Omental fat pad (tissue), 3 donors: ENCODE measurements at regions not wholly inside any gene's neighbourhood (a gene's known extent, or its start where the extent isn't known, plus 50 kb on each side); places are given as distances from the start of the nearest gene placed in this dataset.

Experiments used
- ATAC-seq: fragments of 150-250 bp; one replicate; pipeline ENCODE4 v1.9.1; 2016; ENCODE audit warnings: mild to moderate bottlenecking, moderate library complexity; ENCODE audit not compliant: low FRiP score
- DNase-seq: peaks from one replicate; pipeline ENCODE4 v3.0.0-alpha.2; 2019; ENCODE audit warnings: low spot score
- TF ChIP-seq, protein P1 (sequence below), 3 donors: fragments of 450-650 bp; IDR thresholded peaks; one replicate each; pipeline ENCODE4 v1.5.1; 2016 to 2017; ENCODE audit warnings: antibody characterized with exemption in 3 of 3, mild to moderate bottlenecking in 3 of 3, moderate library complexity in 2 of 3

DNA sequence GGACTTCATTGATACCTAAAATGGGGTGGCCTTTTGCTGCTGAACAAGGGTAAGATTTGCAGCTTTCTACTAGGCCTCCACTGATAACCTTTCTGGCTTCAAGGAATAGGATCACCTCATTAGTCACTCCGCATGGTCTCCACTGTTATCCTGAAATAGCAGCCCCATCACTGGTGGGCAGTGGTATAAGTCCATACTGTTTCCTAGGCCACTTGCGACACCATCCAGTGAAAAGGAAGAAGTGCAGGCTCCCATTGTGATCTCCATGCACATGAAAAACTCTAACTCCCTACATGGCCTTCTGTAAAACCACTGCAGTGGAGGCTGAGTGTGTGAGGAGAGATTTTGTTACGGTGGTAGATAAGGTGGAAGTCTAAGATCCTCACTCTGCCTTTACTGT, 1455.9 kb downstream of the SI start:
- ATAC-seq (no peak), DNase-seq (no peak)
- TF ChIP-seq, protein P1, sequence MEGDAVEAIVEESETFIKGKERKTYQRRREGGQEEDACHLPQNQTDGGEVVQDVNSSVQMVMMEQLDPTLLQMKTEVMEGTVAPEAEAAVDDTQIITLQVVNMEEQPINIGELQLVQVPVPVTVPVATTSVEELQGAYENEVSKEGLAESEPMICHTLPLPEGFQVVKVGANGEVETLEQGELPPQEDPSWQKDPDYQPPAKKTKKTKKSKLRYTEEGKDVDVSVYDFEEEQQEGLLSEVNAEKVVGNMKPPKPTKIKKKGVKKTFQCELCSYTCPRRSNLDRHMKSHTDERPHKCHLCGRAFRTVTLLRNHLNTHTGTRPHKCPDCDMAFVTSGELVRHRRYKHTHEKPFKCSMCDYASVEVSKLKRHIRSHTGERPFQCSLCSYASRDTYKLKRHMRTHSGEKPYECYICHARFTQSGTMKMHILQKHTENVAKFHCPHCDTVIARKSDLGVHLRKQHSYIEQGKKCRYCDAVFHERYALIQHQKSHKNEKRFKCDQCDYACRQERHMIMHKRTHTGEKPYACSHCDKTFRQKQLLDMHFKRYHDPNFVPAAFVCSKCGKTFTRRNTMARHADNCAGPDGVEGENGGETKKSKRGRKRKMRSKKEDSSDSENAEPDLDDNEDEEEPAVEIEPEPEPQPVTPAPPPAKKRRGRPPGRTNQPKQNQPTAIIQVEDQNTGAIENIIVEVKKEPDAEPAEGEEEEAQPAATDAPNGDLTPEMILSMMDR (IDR thresholded peaks at IDR 0.05) = no peak

DNA sequence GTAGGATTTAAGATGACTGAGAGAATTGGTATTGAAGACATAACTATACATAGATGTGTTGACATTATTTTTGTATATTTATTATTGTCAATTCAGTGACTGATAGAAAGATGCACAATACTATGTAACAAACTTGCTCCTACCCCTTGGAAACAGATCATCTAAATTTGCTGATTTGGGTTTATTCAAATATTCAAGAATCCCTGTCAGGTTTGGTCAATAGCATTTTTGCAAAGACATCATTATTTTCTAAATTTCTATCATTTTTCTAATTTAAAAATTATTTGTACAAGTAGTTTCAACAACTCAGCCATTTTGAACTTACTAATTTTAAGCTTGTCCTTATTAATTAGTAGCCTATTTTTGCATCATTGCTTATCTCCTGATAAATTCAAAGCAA, 1463.4 kb downstream of the SI start:
- no peak for DNase-seq
- ATAC-seq = no peak
- TF ChIP-seq, protein P1 (IDR thresholded peaks at IDR 0.05) = no peak

DNA sequence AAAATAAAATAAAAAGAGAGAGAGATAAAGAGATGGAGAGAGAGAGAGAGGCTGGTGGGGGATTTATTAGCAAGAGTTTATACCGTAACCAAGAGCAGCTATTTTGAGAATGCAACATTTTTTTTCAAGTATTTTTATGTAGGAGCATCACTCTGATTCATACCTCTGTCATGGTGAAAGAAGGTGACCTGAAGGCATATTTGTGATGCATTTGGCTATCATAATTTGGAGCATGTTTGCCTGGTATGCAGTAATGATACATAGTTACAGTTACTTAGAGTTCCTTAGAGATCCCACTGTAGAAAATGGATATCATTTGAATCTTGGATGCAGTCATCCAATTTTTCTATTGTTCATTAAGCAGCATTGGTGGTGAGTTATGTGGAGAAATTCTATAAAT, 1472.4 kb downstream of the SI start:
- ATAC-seq (no peak), DNase-seq (no peak)
- TF ChIP-seq, protein P1 (IDR thresholded peaks at IDR 0.05) = no peak

DNA sequence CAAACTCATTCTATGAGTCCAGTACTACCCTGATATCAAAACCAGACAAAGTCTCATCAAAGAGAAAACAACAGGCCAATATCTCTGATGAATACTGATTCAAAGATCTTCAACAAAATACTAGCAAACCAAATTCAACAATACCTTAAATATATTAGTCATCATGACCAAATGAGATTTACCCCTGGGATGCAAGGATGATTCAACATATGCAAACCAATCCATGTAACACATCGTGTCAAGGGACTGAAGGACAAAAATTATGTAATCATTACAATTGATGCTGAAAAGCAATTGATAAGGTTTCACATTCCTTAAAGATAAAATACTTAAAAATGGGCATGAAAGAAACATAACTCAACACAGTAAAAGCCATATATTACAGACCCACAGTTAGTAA, 1476.9 kb downstream of the SI start:
- TF ChIP-seq, protein P1 (IDR thresholded peaks at IDR 0.05) = no peak
- DNase-seq = no peak

DNA sequence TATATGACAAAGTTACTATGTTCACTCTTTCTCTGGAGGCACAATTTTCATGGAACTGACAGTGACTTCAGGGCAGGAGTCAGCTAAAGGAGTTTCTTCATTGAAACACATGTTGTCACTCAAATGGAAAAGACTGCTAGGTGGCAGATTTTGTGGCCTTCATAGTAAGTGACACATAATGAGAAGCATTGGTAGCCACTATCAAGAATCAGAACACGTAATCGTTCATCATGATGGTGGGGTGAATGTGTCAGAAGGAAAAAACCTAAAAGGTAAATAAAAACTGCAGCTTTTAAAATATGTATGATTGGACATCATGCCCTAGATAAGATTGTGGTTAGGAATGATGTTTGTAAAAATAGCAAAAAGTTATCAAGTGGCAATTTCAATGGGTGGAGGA, 1491.0 kb downstream of the SI start:
- TF ChIP-seq, protein P1 (IDR thresholded peaks at IDR 0.05) = no peak
- ATAC-seq (no peak), DNase-seq (no peak)

More for the DNA sequence above, 1476.9 kb downstream of the SI start:
- ATAC-seq = no peak

DNA sequence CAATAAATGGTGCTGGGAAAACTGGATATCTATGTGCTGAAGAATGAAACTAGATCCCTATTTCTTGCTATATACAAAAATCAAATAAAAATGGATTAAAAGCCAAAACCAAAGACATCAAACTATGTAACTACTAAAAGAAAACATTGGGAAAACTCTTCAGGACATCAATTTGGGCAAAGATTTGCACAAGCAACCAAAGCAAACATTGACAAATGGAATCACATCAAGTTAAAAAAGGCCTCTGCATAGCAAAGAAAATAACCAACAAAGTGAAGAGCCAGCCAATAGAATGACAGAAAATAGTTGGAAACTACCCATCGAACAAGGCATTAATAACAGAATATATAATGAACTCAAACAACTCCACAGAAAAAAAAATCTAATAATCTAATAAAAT, 1495.3 kb downstream of the SI start:
- TF ChIP-seq, protein P1 (IDR thresholded peaks at IDR 0.05) = no peak
- ATAC-seq = no peak
- DNase-seq = no peak

DNA sequence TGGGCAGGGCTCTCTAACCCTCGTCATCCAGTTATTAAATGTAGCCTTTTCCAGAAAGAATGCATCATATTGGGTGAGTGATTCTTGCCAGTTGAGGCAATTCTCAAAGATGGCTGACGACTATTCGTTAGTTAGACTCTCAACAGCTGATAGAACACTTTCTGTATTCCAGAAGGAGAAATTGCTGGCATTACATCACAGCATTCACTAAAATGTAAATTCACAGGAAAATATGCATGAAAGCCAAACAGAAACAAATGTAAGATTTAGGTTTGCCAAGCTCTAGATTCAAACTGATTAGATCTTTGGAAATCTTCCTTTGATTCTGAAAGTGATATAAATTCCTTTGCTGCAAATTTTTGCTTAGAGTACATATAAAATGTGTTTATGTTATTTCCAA, 1501.0 kb downstream of the SI start:
- TF ChIP-seq, protein P1 (IDR thresholded peaks at IDR 0.05) = no peak
- DNase-seq (no peak), ATAC-seq (no peak)
